ENCODE measurements at regions not wholly inside any gene's neighbourhood (a gene's known extent, or its start where the extent isn't known, plus 50 kb on each side); places are given as distances from the start of the nearest gene placed in this dataset.
"Not testable (repeated sequence)": the region's sequence is repeated elsewhere in the genome, so short reads cannot be mapped to it uniquely, and the experiment has no call there.

GRCh38 chr10:64089648-64090047 is 568.4 kb downstream of the REEP3 start:
- FAIRE-seq = no peak

- FAIRE-seq = no peak
Observed at GRCh38 chr10:64090865-64091264, 569.7 kb downstream of the REEP3 start.

- FAIRE-seq = no peak
Observed at GRCh38 chr10:64091897-64092296, 570.7 kb downstream of the REEP3 start.

- no peak for FAIRE-seq
Observed at GRCh38 chr10:64093304-64093703, 572.1 kb downstream of the REEP3 start.

GRCh38 chr10:64093946-64094535 is 572.8 kb downstream of the REEP3 start:
- FAIRE-seq = no peak

- no peak for FAIRE-seq
Observed at GRCh38 chr10:64096941-64097340, 575.7 kb downstream of the REEP3 start.

- no peak for FAIRE-seq
Observed at GRCh38 chr10:64097391-64098122, 576.4 kb downstream of the REEP3 start.

GRCh38 chr10:64098994-64099393 is 577.8 kb downstream of the REEP3 start:
- no peak for FAIRE-seq

- no peak for FAIRE-seq
Observed at GRCh38 chr10:64101606-64102263, 580.5 kb downstream of the REEP3 start.

GRCh38 chr10:64102264-64102633 is 581.0 kb downstream of the REEP3 start:
- FAIRE-seq = no peak

- no peak for FAIRE-seq
Observed at GRCh38 chr10:64102916-64103315, 581.7 kb downstream of the REEP3 start.

GRCh38 chr10:64103750-64104470 is 582.7 kb downstream of the REEP3 start:
- no peak for FAIRE-seq

- no peak for FAIRE-seq
Observed at GRCh38 chr10:64109926-64110495, 588.8 kb downstream of the REEP3 start.

- FAIRE-seq = no peak
Observed at GRCh38 chr10:64112701-64113355, 591.6 kb downstream of the REEP3 start.

- FAIRE-seq = no peak
Observed at GRCh38 chr10:64113375-64113774, 592.2 kb downstream of the REEP3 start.

- FAIRE-seq = no peak
Observed at GRCh38 chr10:64113792-64114191, 592.6 kb downstream of the REEP3 start.

- no peak for FAIRE-seq
Observed at GRCh38 chr10:64115471-64115870, 594.3 kb downstream of the REEP3 start.

GRCh38 chr10:64115908-64116643 is 594.9 kb downstream of the REEP3 start:
- FAIRE-seq = no peak

- FAIRE-seq = no peak
Observed at GRCh38 chr10:64116707-64117106, 595.5 kb downstream of the REEP3 start.

GRCh38 chr10:64118736-64119135 is 597.5 kb downstream of the REEP3 start:
- FAIRE-seq = no peak

GRCh38 chr10:64120301-64120980 is 599.2 kb downstream of the REEP3 start:
- FAIRE-seq = not testable (repeated sequence)

All from islet of Langerhans (tissue), 1 donor.